ENCODE measurements at regions not wholly inside any gene's neighbourhood (a gene's known extent, or its start where the extent isn't known, plus 50 kb on each side); places are given as distances from the start of the nearest gene placed in this dataset.

- TF ChIP-seq, protein P1, sequence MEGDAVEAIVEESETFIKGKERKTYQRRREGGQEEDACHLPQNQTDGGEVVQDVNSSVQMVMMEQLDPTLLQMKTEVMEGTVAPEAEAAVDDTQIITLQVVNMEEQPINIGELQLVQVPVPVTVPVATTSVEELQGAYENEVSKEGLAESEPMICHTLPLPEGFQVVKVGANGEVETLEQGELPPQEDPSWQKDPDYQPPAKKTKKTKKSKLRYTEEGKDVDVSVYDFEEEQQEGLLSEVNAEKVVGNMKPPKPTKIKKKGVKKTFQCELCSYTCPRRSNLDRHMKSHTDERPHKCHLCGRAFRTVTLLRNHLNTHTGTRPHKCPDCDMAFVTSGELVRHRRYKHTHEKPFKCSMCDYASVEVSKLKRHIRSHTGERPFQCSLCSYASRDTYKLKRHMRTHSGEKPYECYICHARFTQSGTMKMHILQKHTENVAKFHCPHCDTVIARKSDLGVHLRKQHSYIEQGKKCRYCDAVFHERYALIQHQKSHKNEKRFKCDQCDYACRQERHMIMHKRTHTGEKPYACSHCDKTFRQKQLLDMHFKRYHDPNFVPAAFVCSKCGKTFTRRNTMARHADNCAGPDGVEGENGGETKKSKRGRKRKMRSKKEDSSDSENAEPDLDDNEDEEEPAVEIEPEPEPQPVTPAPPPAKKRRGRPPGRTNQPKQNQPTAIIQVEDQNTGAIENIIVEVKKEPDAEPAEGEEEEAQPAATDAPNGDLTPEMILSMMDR (conservative IDR thresholded peaks at IDR 0.05; ENCODE audit: low read depth) = no peak
- ChIA-PET CTCF (interaction anchor here (0.5 kb wide), 1 partner anchor 590 kb away, joined by 3 read pairs; no protein-coding TSS in a partner anchor), POLR2A (ENCODE audit: low non-redundant PET) (no interaction called here)
- no peak overlapping the region for H3K27ac ChIP-seq
- no peak for DNase-seq (ENCODE audit: low spot score)
These were observed 318.8 kb downstream of the TSN start for GRCh38 chr2:122074201-122074600.

DNA sequence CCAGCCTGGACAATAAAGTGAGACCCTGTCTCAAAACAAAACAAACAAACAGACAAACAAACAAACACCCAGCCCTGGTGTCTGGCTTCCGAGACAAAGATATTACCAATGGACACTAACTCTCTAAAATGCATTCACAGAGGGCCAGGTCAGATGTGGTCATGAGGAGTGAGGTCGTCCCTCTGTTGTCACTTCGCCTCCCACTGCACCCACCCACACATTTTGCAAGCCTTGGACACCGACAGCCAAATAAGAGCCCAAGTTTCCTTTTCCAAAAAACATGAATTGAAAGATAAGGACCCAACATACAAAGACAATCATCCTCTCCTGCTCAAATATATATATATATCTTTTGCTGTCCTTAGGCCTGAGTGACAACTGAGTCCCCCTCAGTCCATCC is 319.9 kb downstream of the TSN start:
- H3K27ac ChIP-seq = no peak overlapping the region
- ChIA-PET CTCF (no interaction called here), POLR2A (ENCODE audit: low non-redundant PET) (no interaction called here)
- TF ChIP-seq, protein P1 (conservative IDR thresholded peaks at IDR 0.05; ENCODE audit: low read depth) = no peak
- DNase-seq (ENCODE audit: low spot score) = no peak

DNA sequence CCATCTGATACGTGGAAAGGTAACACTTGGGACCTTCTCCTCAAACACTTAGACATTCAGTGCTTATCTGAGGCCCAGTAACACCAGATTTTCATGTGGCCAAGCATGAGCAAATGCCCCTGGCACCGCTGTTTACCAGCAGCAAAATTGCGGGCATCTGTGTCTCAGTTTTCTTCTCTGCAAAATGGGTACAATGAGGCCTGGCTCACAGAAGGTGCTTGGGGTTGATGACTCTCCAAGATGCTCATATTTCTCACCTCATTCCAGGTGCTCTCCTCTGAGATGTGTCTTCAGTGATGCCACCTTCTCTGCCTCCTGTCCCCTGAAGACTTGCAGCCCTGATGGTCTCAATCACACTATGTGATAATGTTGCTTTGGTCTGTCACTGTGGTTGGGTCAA is 321.7 kb downstream of the TSN start:
- POLR2A ChIA-PET (ENCODE audit: low non-redundant PET) = no interaction called here
- TF ChIP-seq, protein P1 (conservative IDR thresholded peaks at IDR 0.05; ENCODE audit: low read depth) = no peak
- no peak for DNase-seq (ENCODE audit: low spot score)
- H3K27ac ChIP-seq = no peak overlapping the region
- CTCF ChIA-PET = no interaction called here

DNA sequence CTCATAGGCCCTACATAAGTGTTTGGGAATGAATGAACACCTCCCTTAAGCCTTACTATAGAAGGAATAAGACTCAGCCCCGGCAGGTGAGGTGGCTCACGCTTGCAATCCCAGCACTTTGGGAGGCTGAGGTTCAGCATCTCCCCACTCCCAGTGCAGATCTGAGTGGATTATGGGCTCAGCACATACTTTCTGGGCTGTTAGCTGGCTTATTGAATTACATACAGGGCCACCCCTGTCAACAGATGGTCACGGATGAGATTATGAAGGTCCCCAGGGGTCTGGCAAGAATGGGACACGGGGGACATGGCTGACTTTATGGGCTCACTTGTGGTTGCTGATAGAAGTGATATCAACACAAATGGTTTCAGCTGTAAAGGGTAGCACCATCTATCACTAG is 322.3 kb downstream of the TSN start:
- TF ChIP-seq, protein P1 (conservative IDR thresholded peaks at IDR 0.05; ENCODE audit: low read depth) = no peak
- DNase-seq (ENCODE audit: low spot score) = no peak
- ChIA-PET POLR2A (ENCODE audit: low non-redundant PET) (no interaction called here), CTCF (no interaction called here)
- H3K27ac ChIP-seq = no peak overlapping the region

DNA sequence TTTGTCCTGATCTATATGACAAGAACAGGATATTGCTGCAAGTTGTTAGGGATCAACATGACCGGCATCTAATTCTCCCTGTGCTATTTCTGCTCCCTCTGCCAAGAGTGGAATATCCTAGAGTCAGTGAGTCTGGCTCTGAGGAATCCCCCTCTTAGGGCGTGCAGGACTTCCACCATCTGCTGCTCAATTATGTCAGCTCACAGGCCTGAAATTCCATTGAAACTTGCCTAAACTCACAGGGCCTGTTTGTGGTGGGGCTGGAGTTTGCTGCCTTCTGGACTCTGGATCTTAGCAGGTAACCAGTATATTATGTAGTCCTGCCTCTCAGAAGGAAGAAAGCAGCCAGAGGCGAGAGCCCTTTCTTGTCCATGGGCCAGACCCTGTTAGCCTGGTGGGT is 323.0 kb downstream of the TSN start:
- ChIA-PET POLR2A (ENCODE audit: low non-redundant PET) (no interaction called here), CTCF (no interaction called here)
- TF ChIP-seq, protein P1 (conservative IDR thresholded peaks at IDR 0.05; ENCODE audit: low read depth) = no peak
- no peak for DNase-seq (ENCODE audit: low spot score)
- H3K27ac ChIP-seq = no peak overlapping the region

- no peak for DNase-seq (ENCODE audit: low spot score)
- POLR2A ChIA-PET (ENCODE audit: low non-redundant PET) = no interaction called here
- TF ChIP-seq, protein P1 (conservative IDR thresholded peaks at IDR 0.05; ENCODE audit: low read depth) = no peak
- H3K27ac ChIP-seq = no peak overlapping the region
- CTCF ChIA-PET = interaction anchor here (0.6 kb wide), 1 partner anchor 1744 kb away, joined by 3 read pairs; no protein-coding TSS in a partner anchor
These were observed 324.4 kb downstream of the TSN start for GRCh38 chr2:122079844-122080243.

- ChIA-PET CTCF (interaction anchor here (0.6 to 0.8 kb wide), 2 partner anchors 14 to 1744 kb away, joined by 3 read pairs; no protein-coding TSS in a partner anchor), POLR2A (ENCODE audit: low non-redundant PET) (no interaction called here)
- TF ChIP-seq, protein P1 (conservative IDR thresholded peaks at IDR 0.05; ENCODE audit: low read depth) = no peak
- no peak overlapping the region for H3K27ac ChIP-seq
- no peak for DNase-seq (ENCODE audit: low spot score)
These were observed 324.9 kb downstream of the TSN start for GRCh38 chr2:122080316-122080715.
